ENCODE measurements at regions not wholly inside any gene's neighbourhood (a gene's known extent, or its start where the extent isn't known, plus 50 kb on each side); places are given as distances from the start of the nearest gene placed in this dataset.

GRCh38 chr1:212158912-212159796, 123.6 kb downstream of the DTL start (continued):
- TF ChIP-seq NR2C2 (CRISPR knock-in tag; IDR thresholded peaks at IDR 0.05) (no peak), NR2C2 (tag; IDR thresholded peaks at IDR 0.05) (peak; percentile 50), CREBBP (IDR thresholded peaks at IDR 0.05; ENCODE audit: low read depth, low read length) (no peak), ZNF592 (IDR thresholded peaks at IDR 0.05) (peak; percentile 53; the same call in 1 of the 2 replicates), MTA1 (IDR thresholded peaks at IDR 0.05; ENCODE audit: borderline replicate concordance) (no peak), MYNN (IDR thresholded peaks at IDR 0.05) (0 out of 2 replicates have a peak, but pooled peaks have one; percentile 29), MYNN (CRISPR knock-in tag; IDR thresholded peaks at IDR 0.05) (no peak), PKNOX1 (IDR thresholded peaks at IDR 0.05) (peak; percentile 67), ZNF766 (CRISPR knock-in tag; conservative IDR thresholded peaks at IDR 0.05) (0 out of 2 replicates have a peak, but pooled peaks have one; percentile 63), ZZZ3 (IDR thresholded peaks at IDR 0.05) (no peak), TCF3 (CRISPR knock-in tag; IDR thresholded peaks at IDR 0.05) (peak; percentile 57; the same call in 1 of the 2 replicates), RCOR1 (IDR thresholded peaks at IDR 0.05; ENCODE audit: borderline replicate concordance in 1 of 2, low read depth in 2 of 2, low read length in 2 of 2) (peak in 1 of 2 experiments; percentile 31; a peak in 1 of 4 replicates), CBFA2T3 (IDR thresholded peaks at IDR 0.05) (peak; percentile 63; the same call in 1 of the 2 replicates)
- TF ChIP-seq, protein P1, sequence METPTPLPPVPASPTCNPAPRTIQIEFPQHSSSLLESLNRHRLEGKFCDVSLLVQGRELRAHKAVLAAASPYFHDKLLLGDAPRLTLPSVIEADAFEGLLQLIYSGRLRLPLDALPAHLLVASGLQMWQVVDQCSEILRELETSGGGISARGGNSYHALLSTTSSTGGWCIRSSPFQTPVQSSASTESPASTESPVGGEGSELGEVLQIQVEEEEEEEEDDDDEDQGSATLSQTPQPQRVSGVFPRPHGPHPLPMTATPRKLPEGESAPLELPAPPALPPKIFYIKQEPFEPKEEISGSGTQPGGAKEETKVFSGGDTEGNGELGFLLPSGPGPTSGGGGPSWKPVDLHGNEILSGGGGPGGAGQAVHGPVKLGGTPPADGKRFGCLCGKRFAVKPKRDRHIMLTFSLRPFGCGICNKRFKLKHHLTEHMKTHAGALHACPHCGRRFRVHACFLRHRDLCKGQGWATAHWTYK (CRISPR knock-in tag; IDR thresholded peaks at IDR 0.05): no peak
- TF ChIP-seq, protein P2, sequence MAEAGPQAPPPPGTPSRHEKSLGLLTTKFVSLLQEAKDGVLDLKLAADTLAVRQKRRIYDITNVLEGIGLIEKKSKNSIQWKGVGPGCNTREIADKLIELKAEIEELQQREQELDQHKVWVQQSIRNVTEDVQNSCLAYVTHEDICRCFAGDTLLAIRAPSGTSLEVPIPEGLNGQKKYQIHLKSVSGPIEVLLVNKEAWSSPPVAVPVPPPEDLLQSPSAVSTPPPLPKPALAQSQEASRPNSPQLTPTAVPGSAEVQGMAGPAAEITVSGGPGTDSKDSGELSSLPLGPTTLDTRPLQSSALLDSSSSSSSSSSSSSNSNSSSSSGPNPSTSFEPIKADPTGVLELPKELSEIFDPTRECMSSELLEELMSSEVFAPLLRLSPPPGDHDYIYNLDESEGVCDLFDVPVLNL (CRISPR knock-in tag; IDR thresholded peaks at IDR 0.05; ENCODE audit: low read depth): no peak
- TF ChIP-seq, protein P3, sequence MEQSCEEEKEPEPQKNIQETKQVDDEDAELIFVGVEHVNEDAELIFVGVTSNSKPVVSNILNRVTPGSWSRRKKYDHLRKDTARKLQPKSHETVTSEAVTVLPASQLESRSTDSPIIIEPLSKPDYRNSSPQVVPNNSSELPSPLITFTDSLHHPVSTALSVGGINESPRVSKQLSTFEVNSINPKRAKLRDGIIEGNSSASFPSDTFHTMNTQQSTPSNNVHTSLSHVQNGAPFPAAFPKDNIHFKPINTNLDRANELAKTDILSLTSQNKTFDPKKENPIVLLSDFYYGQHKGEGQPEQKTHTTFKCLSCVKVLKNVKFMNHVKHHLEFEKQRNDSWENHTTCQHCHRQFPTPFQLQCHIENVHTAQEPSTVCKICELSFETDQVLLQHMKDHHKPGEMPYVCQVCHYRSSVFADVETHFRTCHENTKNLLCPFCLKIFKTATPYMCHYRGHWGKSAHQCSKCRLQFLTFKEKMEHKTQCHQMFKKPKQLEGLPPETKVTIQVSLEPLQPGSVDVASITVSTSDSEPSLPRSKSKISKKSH (CRISPR knock-in tag; IDR thresholded peaks at IDR 0.05): no peak
- TF ChIP-seq, protein P4, sequence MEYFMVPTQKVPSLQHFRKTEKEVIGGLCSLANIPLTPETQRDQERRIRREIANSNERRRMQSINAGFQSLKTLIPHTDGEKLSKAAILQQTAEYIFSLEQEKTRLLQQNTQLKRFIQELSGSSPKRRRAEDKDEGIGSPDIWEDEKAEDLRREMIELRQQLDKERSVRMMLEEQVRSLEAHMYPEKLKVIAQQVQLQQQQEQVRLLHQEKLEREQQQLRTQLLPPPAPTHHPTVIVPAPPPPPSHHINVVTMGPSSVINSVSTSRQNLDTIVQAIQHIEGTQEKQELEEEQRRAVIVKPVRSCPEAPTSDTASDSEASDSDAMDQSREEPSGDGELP (CRISPR knock-in tag; IDR thresholded peaks at IDR 0.05; ENCODE audit: borderline replicate concordance): peak; percentile 60; the same call in 1 of the 2 replicates
